ENCODE measurements at regions not wholly inside any gene's neighbourhood (a gene's known extent, or its start where the extent isn't known, plus 50 kb on each side); places are given as distances from the start of the nearest gene placed in this dataset.

- no peaks in the 10 kb centered on the region for H3K9me3 ChIP-seq (ENCODE audit: control insufficient read depth, insufficient read depth, low read length)
- POLR2A ChIA-PET (ENCODE audit: unreplicated experiment), result no interaction called here
- no peak overlapping the region for H4K91ac ChIP-seq (ENCODE audit: insufficient read depth, low read depth, low read length)
- no peak overlapping the region for H3K23ac ChIP-seq (ENCODE audit: low read depth, low read length)
- H3K27me3 ChIP-seq (ENCODE audit: control insufficient read depth, insufficient read depth, low read length), result no peaks in the 10 kb centered on the region
- no peak overlapping the region for H3K56ac ChIP-seq (ENCODE audit: extremely low read depth, insufficient read depth, low read length)
- no peak overlapping the region for H2AFZ ChIP-seq (replicated peaks; ENCODE audit: low read length, poor library complexity)
- H3K18ac ChIP-seq (ENCODE audit: low read depth, low read length), result no peak overlapping the region
- intact Hi-C loops (cut with micrococcal nuclease) (no loop called here), dilution Hi-C loops (cut with HindIII; ENCODE audit: low sequenced_read_pairs, unreplicated experiment) (no loop called here), in situ Hi-C loops (cut with MboI; ENCODE audit: low sequenced_read_pairs) (no loop called here)
- H3K9ac ChIP-seq (ENCODE audit: low read depth, low read length), result no peak overlapping the region
- H2BK120ac ChIP-seq (ENCODE audit: low read depth, low read length), result no peak overlapping the region
- peaks cover 34% of the 10 kb centered on the region for H3K36me3 ChIP-seq (ENCODE audit: control insufficient read depth, insufficient read depth, low read length)
- no peaks in the 10 kb centered on the region for H3K79me1 ChIP-seq (ENCODE audit: low read depth in 1 of 2, low read length in 2 of 2)
- no TSS peak for BruUV-seq (replicated peaks)
- peaks cover 2% of the 10 kb centered on the region; the same call in 1 of the 2 replicates for H3K4me1 ChIP-seq (ENCODE audit: control insufficient read depth, insufficient read depth, low read length)
- CTCF ChIA-PET, result no interaction called here
- DNase-seq, result no peak
- no peak overlapping the region for H2BK20ac ChIP-seq (ENCODE audit: low read depth, low read length)
- no peak overlapping the region for H2AK5ac ChIP-seq (ENCODE audit: low read depth, low read length)
- no peak for ATAC-seq (ENCODE audit: low read depth)
- H4K5ac ChIP-seq (ENCODE audit: low read depth, low read length), result no peak overlapping the region
- H3K4me2 ChIP-seq (ENCODE audit: low read depth, low read length), result no peak overlapping the region
- peaks cover 13% of the 10 kb centered on the region for H3K9me1 ChIP-seq (ENCODE audit: insufficient read depth, low read length)
- no peaks in the 10 kb centered on the region for H4K20me1 ChIP-seq (ENCODE audit: insufficient read depth, low read length)
- 97% methylated on average over 12 of the region's 18 CpGs; no CpG with 5 or more reads in 1 of the 2 experiments for WGBS, 2 experiments (ENCODE audit: extremely low coverage in 2 of 2, insufficient read length in 1 of 2)
- TF ChIP-seq POLR2A (IDR thresholded peaks at IDR 0.05; ENCODE audit: low read depth, low read length) (no peak), NFE2L2 (IDR thresholded peaks at IDR 0.05; ENCODE audit: low read depth, low read length) (no peak), USF2 (IDR thresholded peaks at IDR 0.05; ENCODE audit: low read depth, low read length) (no peak), CEBPB (IDR thresholded peaks at IDR 0.05; ENCODE audit: low read depth, low read length) (no peak), MAFK (IDR thresholded peaks at IDR 0.05; ENCODE audit: low read depth, low read length) (no peak), MXI1 (IDR thresholded peaks at IDR 0.05; ENCODE audit: borderline replicate concordance, low read depth, low read length) (no peak), CHD1 (IDR thresholded peaks at IDR 0.05; ENCODE audit: low read depth, low read length) (no peak), RCOR1 (IDR thresholded peaks at IDR 0.05; ENCODE audit: insufficient replicate concordance, low read length) (no peak), RAD21 (IDR thresholded peaks at IDR 0.05; ENCODE audit: low read length) (no peak), CTCF (conservative IDR thresholded peaks at IDR 0.05; ENCODE audit: low read depth, low read length) (no peak), ELK1 (IDR thresholded peaks at IDR 0.05; ENCODE audit: borderline replicate concordance, low read depth, low read length) (no peak), FOS (IDR thresholded peaks at IDR 0.05; ENCODE audit: low read depth, low read length) (no peak)
- H3K14ac ChIP-seq (replicated peaks; ENCODE audit: low read depth, low read length), result no peak overlapping the region
- H3K27ac ChIP-seq (ENCODE audit: insufficient read depth, low read length), result no peak overlapping the region
- no peak overlapping the region for H3K4ac ChIP-seq (ENCODE audit: low read depth, low read length)
- H3K4me3 ChIP-seq (ENCODE audit: insufficient read depth, low read depth, low read length), result no peak overlapping the region
- no peak overlapping the region for H2AK9ac ChIP-seq (replicated peaks; ENCODE audit: low read depth, low read length, poor library complexity)
- H4K8ac ChIP-seq (ENCODE audit: low read depth in 2 of 2, low read length in 2 of 2), result no peak overlapping the region
- no peak overlapping the region for H2BK15ac ChIP-seq (ENCODE audit: low read depth, low read length)
- no peak overlapping the region for H2BK5ac ChIP-seq (ENCODE audit: low read depth, low read length, poor library complexity, severe bottlenecking)
Measured at GRCh38 chr1:232439011-232439410, 190.9 kb downstream of the SIPA1L2 start.

All from IMR-90 (cell line).